ENCODE measurements at regions not wholly inside any gene's neighbourhood (a gene's known extent, or its start where the extent isn't known, plus 50 kb on each side); places are given as distances from the start of the nearest gene placed in this dataset.

DNA sequence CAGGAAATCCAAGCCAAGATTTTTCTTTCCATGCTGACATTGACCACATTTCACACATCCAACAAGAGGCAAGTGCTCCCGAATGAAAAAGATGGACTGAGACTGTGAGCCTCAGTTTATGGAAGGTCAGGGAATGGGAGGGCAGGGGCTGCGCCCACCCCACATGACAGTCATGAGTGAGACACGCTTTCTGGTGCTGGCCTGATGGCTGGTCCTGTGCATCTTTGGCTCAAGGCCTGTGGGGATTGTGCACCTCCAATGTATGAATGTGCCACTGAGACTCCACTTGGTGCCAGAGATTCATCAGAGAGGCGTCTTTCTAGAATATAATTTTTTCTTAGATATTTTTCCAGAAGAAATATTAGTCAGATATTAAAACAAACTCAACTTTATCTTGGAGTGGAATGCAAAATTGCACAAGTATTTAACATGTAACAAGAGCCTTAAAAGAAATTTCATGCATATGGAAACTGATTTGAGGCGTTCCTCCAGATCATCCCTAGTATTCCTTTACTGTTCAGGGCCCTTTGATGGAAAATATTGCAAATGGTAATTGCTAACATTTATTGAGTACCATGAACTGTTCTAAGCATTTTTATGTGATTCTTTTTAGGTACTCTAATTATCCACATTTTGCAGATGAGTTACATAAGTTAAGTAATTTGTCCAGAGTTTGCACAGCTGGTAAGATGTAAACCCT, 87.3 kb upstream of the GPR45 start:
- Histone ChIP-seq H3K4me2 (ENCODE audit: insufficient read depth, low read length) (no peak overlapping the region), H3K4me3 (replicated peaks in 1 of 3; ENCODE audit: insufficient read depth in 1 of 3, low read depth in 1 of 3, low read length in 3 of 3) (no peak overlapping the region), H3K4me1 (ENCODE audit: control insufficient read depth, extremely low read depth, insufficient read depth, low read length) (no peaks in the 10 kb centered on the region), H3K27me3 (ENCODE audit: control insufficient read depth in 2 of 2, insufficient read depth in 2 of 2, low read length in 2 of 2) (peaks cover 0 to 2% of the 10 kb centered on the region in 2 experiments), H3K36me3 (ENCODE audit: control insufficient read depth in 2 of 2, extremely low read depth in 1 of 2, insufficient read depth in 2 of 2, low read length in 2 of 2) (no peaks in the 10 kb centered on the region), H3K27ac (ENCODE audit: insufficient read depth, low read depth, low read length) (no peak overlapping the region), H3K9me1 (replicated peaks; ENCODE audit: control insufficient read depth, extremely low read depth, insufficient read depth, low read length) (no peaks in the 10 kb centered on the region), H2AFZ (ENCODE audit: low read depth, low read length) (no peak overlapping the region), H4K20me1 (replicated peaks; ENCODE audit: control insufficient read depth, extremely low read depth, insufficient read depth, low read length) (no peaks in the 10 kb centered on the region), H3K9ac (replicated peaks; ENCODE audit: extremely low read depth, insufficient read depth, low read length) (no peak overlapping the region), H3K79me2 (ENCODE audit: control insufficient read depth, insufficient read depth, low read length) (no peaks in the 10 kb centered on the region), H3K9me3 (replicated peaks; ENCODE audit: control insufficient read depth, insufficient read depth, low read length) (no peaks in the 10 kb centered on the region)
- intact Hi-C loops (cut with micrococcal nuclease), result no loop called here
- CTCF ChIA-PET, result no interaction called here
- no TSS peak for BruUV-seq (replicated peaks)
- dilution Hi-C loops (cut with MboI; ENCODE audit: extremely low pct_ligation_motif_present, low sequenced_read_pairs), result no loop called here
- TF ChIP-seq POLR2AphosphoS5 (IDR thresholded peaks at IDR 0.05; ENCODE audit: insufficient read depth, low read depth, low read length) (no peak), MYC (IDR thresholded peaks at IDR 0.05; ENCODE audit: low read depth, low read length) (no peak), GATA2 (IDR thresholded peaks at IDR 0.05; ENCODE audit: insufficient read depth, insufficient read length, low read depth, low read length) (no peak), POLR2A (IDR thresholded peaks at IDR 0.05; ENCODE audit: low read depth, low read length) (no peak), FOS (IDR thresholded peaks at IDR 0.05; ENCODE audit: borderline replicate concordance, insufficient read depth, low read length) (no peak), EZH2 (IDR thresholded peaks at IDR 0.05; ENCODE audit: borderline replicate concordance, low read depth, low read length, severe bottlenecking) (no peak), JUN (IDR thresholded peaks at IDR 0.05; ENCODE audit: borderline replicate concordance, insufficient read depth, insufficient read length, low read depth) (no peak)
- TF ChIP-seq, protein P1, sequence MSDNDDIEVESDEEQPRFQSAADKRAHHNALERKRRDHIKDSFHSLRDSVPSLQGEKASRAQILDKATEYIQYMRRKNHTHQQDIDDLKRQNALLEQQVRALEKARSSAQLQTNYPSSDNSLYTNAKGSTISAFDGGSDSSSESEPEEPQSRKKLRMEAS (IDR thresholded peaks at IDR 0.05; ENCODE audit: insufficient read depth, insufficient read length), result no peak
- TF ChIP-seq, protein P2, sequence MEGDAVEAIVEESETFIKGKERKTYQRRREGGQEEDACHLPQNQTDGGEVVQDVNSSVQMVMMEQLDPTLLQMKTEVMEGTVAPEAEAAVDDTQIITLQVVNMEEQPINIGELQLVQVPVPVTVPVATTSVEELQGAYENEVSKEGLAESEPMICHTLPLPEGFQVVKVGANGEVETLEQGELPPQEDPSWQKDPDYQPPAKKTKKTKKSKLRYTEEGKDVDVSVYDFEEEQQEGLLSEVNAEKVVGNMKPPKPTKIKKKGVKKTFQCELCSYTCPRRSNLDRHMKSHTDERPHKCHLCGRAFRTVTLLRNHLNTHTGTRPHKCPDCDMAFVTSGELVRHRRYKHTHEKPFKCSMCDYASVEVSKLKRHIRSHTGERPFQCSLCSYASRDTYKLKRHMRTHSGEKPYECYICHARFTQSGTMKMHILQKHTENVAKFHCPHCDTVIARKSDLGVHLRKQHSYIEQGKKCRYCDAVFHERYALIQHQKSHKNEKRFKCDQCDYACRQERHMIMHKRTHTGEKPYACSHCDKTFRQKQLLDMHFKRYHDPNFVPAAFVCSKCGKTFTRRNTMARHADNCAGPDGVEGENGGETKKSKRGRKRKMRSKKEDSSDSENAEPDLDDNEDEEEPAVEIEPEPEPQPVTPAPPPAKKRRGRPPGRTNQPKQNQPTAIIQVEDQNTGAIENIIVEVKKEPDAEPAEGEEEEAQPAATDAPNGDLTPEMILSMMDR (IDR thresholded peaks at IDR 0.05; ENCODE audit: extremely low read depth in 1 of 2, insufficient read depth in 1 of 2, low read depth in 1 of 2, low read length in 2 of 2), result no peak
- DNase-seq (ENCODE audit: low read depth, low spot score) (no peak), FAIRE-seq (no peak)
- POLR2A ChIA-PET, result no interaction called here

Measured in endothelial cell of umbilical vein (primary cell).